GM20431 (cell line): ENCODE measurements at regions not wholly inside any gene's neighbourhood (a gene's known extent, or its start where the extent isn't known, plus 50 kb on each side); places are given as distances from the start of the nearest gene placed in this dataset.

Source experiments
- in situ Hi-C: fragments of 300-500 bp; cut with MseI, MboI; formaldehyde crosslinking; loops from one replicate; pipeline ENCODE4 v1.15.0; 2020; ENCODE audit warnings: low sequenced_read_pairs; ENCODE audit not compliant: unreplicated experiment

GRCh38 chr2:235162837-235163197 is 211.0 kb downstream of the SH3BP4 start:
- in situ Hi-C loops = no loop called here

GRCh38 chr2:235165136-235165535 is 213.3 kb downstream of the SH3BP4 start:
- in situ Hi-C loops = no loop called here

GRCh38 chr2:235165631-235166030 is 213.8 kb downstream of the SH3BP4 start:
- in situ Hi-C loops = no loop called here

GRCh38 chr2:235168174-235168979 is 216.6 kb downstream of the SH3BP4 start:
- in situ Hi-C loops = no loop called here

GRCh38 chr2:235170016-235170415 is 218.2 kb downstream of the SH3BP4 start:
- in situ Hi-C loops = no loop called here

- in situ Hi-C loops = no loop called here
These were observed 219.0 kb downstream of the SH3BP4 start for GRCh38 chr2:235170536-235171521.

- in situ Hi-C loops = no loop called here
These were observed 219.8 kb downstream of the SH3BP4 start for GRCh38 chr2:235171550-235172031.

- in situ Hi-C loops = no loop called here
These were observed 228.8 kb downstream of the SH3BP4 start for GRCh38 chr2:235180642-235181041.

- in situ Hi-C loops = no loop called here
These were observed 232.0 kb downstream of the SH3BP4 start for GRCh38 chr2:235183786-235184185.

GRCh38 chr2:235187806-235188205 is 236.0 kb downstream of the SH3BP4 start:
- in situ Hi-C loops = no loop called here

- in situ Hi-C loops = no loop called here
These were observed 239.7 kb downstream of the SH3BP4 start for GRCh38 chr2:235191486-235191885.

- in situ Hi-C loops = no loop called here
These were observed 240.2 kb downstream of the SH3BP4 start for GRCh38 chr2:235191978-235192377.

- in situ Hi-C loops = no loop called here
These were observed 242.5 kb downstream of the SH3BP4 start for GRCh38 chr2:235194351-235194750.

GRCh38 chr2:235194836-235195235 is 243.0 kb downstream of the SH3BP4 start:
- in situ Hi-C loops = no loop called here

- in situ Hi-C loops = no loop called here
These were observed 244.1 kb downstream of the SH3BP4 start for GRCh38 chr2:235195921-235196320.

- in situ Hi-C loops = no loop called here
These were observed 247.3 kb downstream of the SH3BP4 start for GRCh38 chr2:235199128-235199527.

- in situ Hi-C loops = no loop called here
These were observed 248.4 kb downstream of the SH3BP4 start for GRCh38 chr2:235200216-235200615.

GRCh38 chr2:235201756-235202155 is 249.9 kb downstream of the SH3BP4 start:
- in situ Hi-C loops = no loop called here

- in situ Hi-C loops = no loop called here
These were observed 253.1 kb downstream of the SH3BP4 start for GRCh38 chr2:235204948-235205347.

GRCh38 chr2:235206399-235206798 is 254.6 kb downstream of the SH3BP4 start:
- in situ Hi-C loops = no loop called here
